ENCODE measurements at regions not wholly inside any gene's neighbourhood (a gene's known extent, or its start where the extent isn't known, plus 50 kb on each side); places are given as distances from the start of the nearest gene placed in this dataset.

GRCh38 chr12:114863911-114864310, 179.9 kb upstream of the TBX3 start:
- TF ChIP-seq HNF4G (IDR thresholded peaks at IDR 0.05) (no peak), RXRA (IDR thresholded peaks at IDR 0.05) (no peak), ATF3 (IDR thresholded peaks at IDR 0.05) (no peak), FOXA2 (IDR thresholded peaks at IDR 0.05) (no peak), FOXA1 (IDR thresholded peaks at IDR 0.05) (no peak)
- no peak overlapping the region for H3K4me3 ChIP-seq (ENCODE audit: low read depth in 1 of 3, low read length in 3 of 3)
- H3K9ac ChIP-seq (ENCODE audit: low read depth in 1 of 2, low read length in 2 of 2), result no peak overlapping the region
- no peaks in the 10 kb centered on the region for H3K27me3 ChIP-seq (ENCODE audit: control insufficient read depth in 4 of 4, insufficient read depth in 4 of 4, low read length in 3 of 4)
- no peak overlapping the region for H3K27ac ChIP-seq (ENCODE audit: low read depth in 1 of 2, low read length in 2 of 2)
- no peaks in the 10 kb centered on the region for H3K36me3 ChIP-seq (ENCODE audit: control insufficient read depth in 4 of 4, insufficient read depth in 3 of 4, low read depth in 1 of 4, low read length in 3 of 4)
- H3K9me3 ChIP-seq (ENCODE audit: control insufficient read depth in 4 of 4, low read length in 3 of 4), result peaks cover 0 to 7% (median 0%) of the 10 kb centered on the region in 4 donors
- H3K4me1 ChIP-seq (ENCODE audit: control insufficient read depth in 4 of 4, insufficient read depth in 4 of 4, low read length in 3 of 4), result peaks cover 0 to 4% (median 0%) of the 10 kb centered on the region in 4 donors
- DNase-seq (ENCODE audit: low spot score), result no peak
- 90% methylated on average over 12 of the region's 12 CpGs for WGBS

DNA sequence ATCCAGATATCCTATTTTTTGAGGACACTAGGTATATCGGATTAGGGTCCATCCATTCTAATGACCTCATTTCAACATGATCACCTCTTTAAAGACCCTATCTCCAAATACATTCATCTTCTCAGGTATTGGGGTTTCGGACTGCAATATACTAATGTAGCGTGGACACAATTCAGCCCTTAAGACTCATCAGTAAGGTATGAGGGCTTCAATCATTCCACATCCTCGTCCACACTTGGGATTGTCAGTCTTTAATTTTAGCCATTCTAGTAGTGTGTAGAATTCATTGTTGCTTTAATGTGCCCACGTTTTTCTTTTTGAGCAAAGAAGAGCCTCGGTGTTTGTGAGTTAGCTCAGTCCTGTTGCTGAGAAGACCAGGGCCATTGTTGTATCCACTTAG, 177.0 kb upstream of the TBX3 start:
- 92% methylated on average over 6 of the region's 6 CpGs for WGBS
- no peak overlapping the region for H3K9ac ChIP-seq (ENCODE audit: low read depth in 1 of 2, low read length in 2 of 2)
- H3K27me3 ChIP-seq (ENCODE audit: control insufficient read depth in 4 of 4, insufficient read depth in 4 of 4, low read length in 3 of 4), result no peaks in the 10 kb centered on the region
- H3K4me3 ChIP-seq (ENCODE audit: low read depth in 1 of 3, low read length in 3 of 3), result no peak overlapping the region
- no peak overlapping the region for H3K27ac ChIP-seq (ENCODE audit: low read depth in 1 of 2, low read length in 2 of 2)
- peaks cover 0 to 4% (median 0%) of the 10 kb centered on the region in 4 donors for H3K9me3 ChIP-seq (ENCODE audit: control insufficient read depth in 4 of 4, low read length in 3 of 4)
- no peak for DNase-seq (ENCODE audit: low spot score)
- H3K36me3 ChIP-seq (ENCODE audit: control insufficient read depth in 4 of 4, insufficient read depth in 3 of 4, low read depth in 1 of 4, low read length in 3 of 4), result no peaks in the 10 kb centered on the region
- TF ChIP-seq HNF4G (IDR thresholded peaks at IDR 0.05) (no peak), GABPA (IDR thresholded peaks at IDR 0.05 in 1 of 2, conservative IDR thresholded peaks at IDR 0.05 in 1 of 2) (no peak), YY1 (IDR thresholded peaks at IDR 0.05) (no peak), FOXA2 (IDR thresholded peaks at IDR 0.05) (no peak), NR2F2 (IDR thresholded peaks at IDR 0.05) (no peak), EGR1 (IDR thresholded peaks at IDR 0.05; ENCODE audit: low read depth in 2 of 2) (no peak), REST (IDR thresholded peaks at IDR 0.05) (no peak), JUND (IDR thresholded peaks at IDR 0.05) (no peak), RXRA (IDR thresholded peaks at IDR 0.05) (no peak), MAX (IDR thresholded peaks at IDR 0.05) (no peak), HNF4A (conservative IDR thresholded peaks at IDR 0.05) (no peak), SP1 (IDR thresholded peaks at IDR 0.05) (no peak), TAF1 (conservative IDR thresholded peaks at IDR 0.05) (no peak), ATF3 (IDR thresholded peaks at IDR 0.05) (no peak)
- TF ChIP-seq, protein P1, sequence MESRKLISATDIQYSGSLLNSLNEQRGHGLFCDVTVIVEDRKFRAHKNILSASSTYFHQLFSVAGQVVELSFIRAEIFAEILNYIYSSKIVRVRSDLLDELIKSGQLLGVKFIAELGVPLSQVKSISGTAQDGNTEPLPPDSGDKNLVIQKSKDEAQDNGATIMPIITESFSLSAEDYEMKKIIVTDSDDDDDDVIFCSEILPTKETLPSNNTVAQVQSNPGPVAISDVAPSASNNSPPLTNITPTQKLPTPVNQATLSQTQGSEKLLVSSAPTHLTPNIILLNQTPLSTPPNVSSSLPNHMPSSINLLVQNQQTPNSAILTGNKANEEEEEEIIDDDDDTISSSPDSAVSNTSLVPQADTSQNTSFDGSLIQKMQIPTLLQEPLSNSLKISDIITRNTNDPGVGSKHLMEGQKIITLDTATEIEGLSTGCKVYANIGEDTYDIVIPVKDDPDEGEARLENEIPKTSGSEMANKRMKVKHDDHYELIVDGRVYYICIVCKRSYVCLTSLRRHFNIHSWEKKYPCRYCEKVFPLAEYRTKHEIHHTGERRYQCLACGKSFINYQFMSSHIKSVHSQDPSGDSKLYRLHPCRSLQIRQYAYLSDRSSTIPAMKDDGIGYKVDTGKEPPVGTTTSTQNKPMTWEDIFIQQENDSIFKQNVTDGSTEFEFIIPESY (IDR thresholded peaks at IDR 0.05), result no peak
- TF ChIP-seq, protein P2, sequence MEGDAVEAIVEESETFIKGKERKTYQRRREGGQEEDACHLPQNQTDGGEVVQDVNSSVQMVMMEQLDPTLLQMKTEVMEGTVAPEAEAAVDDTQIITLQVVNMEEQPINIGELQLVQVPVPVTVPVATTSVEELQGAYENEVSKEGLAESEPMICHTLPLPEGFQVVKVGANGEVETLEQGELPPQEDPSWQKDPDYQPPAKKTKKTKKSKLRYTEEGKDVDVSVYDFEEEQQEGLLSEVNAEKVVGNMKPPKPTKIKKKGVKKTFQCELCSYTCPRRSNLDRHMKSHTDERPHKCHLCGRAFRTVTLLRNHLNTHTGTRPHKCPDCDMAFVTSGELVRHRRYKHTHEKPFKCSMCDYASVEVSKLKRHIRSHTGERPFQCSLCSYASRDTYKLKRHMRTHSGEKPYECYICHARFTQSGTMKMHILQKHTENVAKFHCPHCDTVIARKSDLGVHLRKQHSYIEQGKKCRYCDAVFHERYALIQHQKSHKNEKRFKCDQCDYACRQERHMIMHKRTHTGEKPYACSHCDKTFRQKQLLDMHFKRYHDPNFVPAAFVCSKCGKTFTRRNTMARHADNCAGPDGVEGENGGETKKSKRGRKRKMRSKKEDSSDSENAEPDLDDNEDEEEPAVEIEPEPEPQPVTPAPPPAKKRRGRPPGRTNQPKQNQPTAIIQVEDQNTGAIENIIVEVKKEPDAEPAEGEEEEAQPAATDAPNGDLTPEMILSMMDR (IDR thresholded peaks at IDR 0.05; ENCODE audit: low read depth, low read length, missing input control), result no peak
- peaks cover 0 to 13% (median under 1%) of the 10 kb centered on the region in 4 donors for H3K4me1 ChIP-seq (ENCODE audit: control insufficient read depth in 4 of 4, insufficient read depth in 4 of 4, low read length in 3 of 4)

Data from liver (tissue), 8 donors.